ENCODE measurements at regions not wholly inside any gene's neighbourhood (a gene's known extent, or its start where the extent isn't known, plus 50 kb on each side); places are given as distances from the start of the nearest gene placed in this dataset.

DNA sequence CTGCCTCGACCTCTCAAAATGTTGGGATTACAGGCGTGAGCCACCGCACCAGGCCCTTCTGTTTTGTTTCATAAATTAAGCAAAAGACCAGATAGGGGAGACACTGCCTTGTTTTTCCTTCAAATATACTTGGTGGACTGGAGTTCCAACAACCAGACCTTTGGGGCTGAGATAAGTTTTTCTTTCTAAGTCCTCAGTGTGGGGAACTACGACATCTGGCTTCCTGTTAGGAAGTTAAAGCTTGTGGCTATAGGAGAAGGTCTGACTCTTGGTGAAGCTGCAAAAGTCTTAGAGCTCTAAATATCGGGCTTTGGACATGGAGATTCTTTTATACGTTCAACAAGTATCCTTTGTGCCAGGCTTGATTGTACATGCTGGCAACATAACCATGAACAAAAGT lies 64.1 kb upstream of the EED start:
- no peaks in the 10 kb centered on the region for H3K9me3 ChIP-seq (ENCODE audit: low read length)
- no peak for ATAC-seq
- H3K36me3 ChIP-seq (ENCODE audit: low read depth, low read length) = no peaks in the 10 kb centered on the region
- H4K20me1 ChIP-seq (ENCODE audit: low read length) = no peaks in the 10 kb centered on the region
- no peak overlapping the region for H3K4me2 ChIP-seq (ENCODE audit: low read length)
- no TSS peak for BruUV-seq (replicated peaks)
- H3K4me1 ChIP-seq (ENCODE audit: insufficient read depth, low read length) = peaks cover 19% of the 10 kb centered on the region
- DNase-seq = no peak
- no peaks in the 10 kb centered on the region for H3K27me3 ChIP-seq (ENCODE audit: low read length)
- H3K79me2 ChIP-seq (ENCODE audit: low read length) = no peaks in the 10 kb centered on the region
- TF ChIP-seq CTCF (conservative IDR thresholded peaks at IDR 0.05; ENCODE audit: low read depth, low read length) (no peak), EZH2 (IDR thresholded peaks at IDR 0.05; ENCODE audit: low read length, unreplicated experiment) (no peak), EZH2phosphoT487 (IDR thresholded peaks at IDR 0.05; ENCODE audit: borderline replicate concordance, low read length) (no peak)
- ChIA-PET CTCF (no interaction called here), POLR2A (ENCODE audit: unreplicated experiment) (no interaction called here)
- H3K27ac ChIP-seq (ENCODE audit: low read length) = no peak overlapping the region
- no peaks in the 10 kb centered on the region for H3K9me2 ChIP-seq (replicated peaks; ENCODE audit: low read length)
- no peak overlapping the region for H3K9ac ChIP-seq (ENCODE audit: low read length)
- H3F3A ChIP-seq (ENCODE audit: low read length, unreplicated experiment) = no peaks in the 10 kb centered on the region
- intact Hi-C loops (cut with micrococcal nuclease) = no loop called here
- no peak overlapping the region for H3K4me3 ChIP-seq (ENCODE audit: low read length)
- no peak overlapping the region for H2AFZ ChIP-seq (ENCODE audit: low read length)

- Histone ChIP-seq H3K27ac (ENCODE audit: low read length) (no peak overlapping the region), H3K4me3 (ENCODE audit: low read length) (no peak overlapping the region), H3K9ac (ENCODE audit: low read length) (no peak overlapping the region), H3K4me2 (ENCODE audit: low read length) (no peak overlapping the region), H3K4me1 (ENCODE audit: insufficient read depth, low read length) (peaks cover 25% of the 10 kb centered on the region), H3K9me2 (replicated peaks; ENCODE audit: low read length) (no peaks in the 10 kb centered on the region), H3K27me3 (ENCODE audit: low read length) (no peaks in the 10 kb centered on the region), H2AFZ (ENCODE audit: low read length) (no peak overlapping the region), H3K79me2 (ENCODE audit: low read length) (no peaks in the 10 kb centered on the region), H3K36me3 (ENCODE audit: low read depth, low read length) (no peaks in the 10 kb centered on the region), H3K9me3 (ENCODE audit: low read length) (no peaks in the 10 kb centered on the region), H4K20me1 (ENCODE audit: low read length) (no peaks in the 10 kb centered on the region), H3F3A (ENCODE audit: low read length, unreplicated experiment) (no peaks in the 10 kb centered on the region)
- no TSS peak for BruUV-seq (replicated peaks)
- intact Hi-C loops (cut with micrococcal nuclease) = no loop called here
- CTCF ChIA-PET = no interaction called here
- POLR2A ChIA-PET (ENCODE audit: unreplicated experiment) = interaction anchor here (0.6 to 0.7 kb wide), 2 partner anchors 78 to 395 kb away, joined by 3 read pairs; no protein-coding TSS in a partner anchor
- DNase-seq (peak; percentile 50), ATAC-seq (no peak)
- no peak for TF ChIP-seq EZH2 (IDR thresholded peaks at IDR 0.05; ENCODE audit: low read length, unreplicated experiment)
- no peak for TF ChIP-seq EZH2phosphoT487 (IDR thresholded peaks at IDR 0.05; ENCODE audit: borderline replicate concordance, low read length)
- no peak for TF ChIP-seq CTCF (conservative IDR thresholded peaks at IDR 0.05; ENCODE audit: low read depth, low read length)
Observed at GRCh38 chr11:86179646-86180064, 64.9 kb upstream of the EED start.

GRCh38 chr11:86177302-86177701 lies 67.3 kb upstream of the EED start:
- Histone ChIP-seq H3K79me2 (ENCODE audit: low read length) (no peaks in the 10 kb centered on the region), H2AFZ (ENCODE audit: low read length) (no peak overlapping the region), H3K9me2 (replicated peaks; ENCODE audit: low read length) (no peaks in the 10 kb centered on the region), H3K27ac (ENCODE audit: low read length) (no peak overlapping the region), H3F3A (ENCODE audit: low read length, unreplicated experiment) (no peaks in the 10 kb centered on the region), H3K36me3 (ENCODE audit: low read depth, low read length) (no peaks in the 10 kb centered on the region), H3K27me3 (ENCODE audit: low read length) (no peaks in the 10 kb centered on the region), H3K4me3 (ENCODE audit: low read length) (no peak overlapping the region), H3K9me3 (ENCODE audit: low read length) (no peaks in the 10 kb centered on the region), H3K4me2 (ENCODE audit: low read length) (no peak overlapping the region), H3K4me1 (ENCODE audit: insufficient read depth, low read length) (peaks cover 35% of the 10 kb centered on the region), H4K20me1 (ENCODE audit: low read length) (no peaks in the 10 kb centered on the region), H3K9ac (ENCODE audit: low read length) (no peak overlapping the region)
- ChIA-PET POLR2A (ENCODE audit: unreplicated experiment) (no interaction called here), CTCF (no interaction called here)
- no TSS peak for BruUV-seq (replicated peaks)
- intact Hi-C loops (cut with micrococcal nuclease) = no loop called here
- ATAC-seq (no peak), DNase-seq (no peak)
- TF ChIP-seq CTCF (conservative IDR thresholded peaks at IDR 0.05; ENCODE audit: low read depth, low read length) (no peak), EZH2 (IDR thresholded peaks at IDR 0.05; ENCODE audit: low read length, unreplicated experiment) (no peak), EZH2phosphoT487 (IDR thresholded peaks at IDR 0.05; ENCODE audit: borderline replicate concordance, low read length) (no peak)

Measured in PC-3 (cell line).